ENCODE measurements at regions not wholly inside any gene's neighbourhood (a gene's known extent, or its start where the extent isn't known, plus 50 kb on each side); places are given as distances from the start of the nearest gene placed in this dataset.

- TF ChIP-seq ZNF274 (IDR thresholded peaks at IDR 0.05; ENCODE audit: low read depth, low read length) (no peak), YY1 (IDR thresholded peaks at IDR 0.05; ENCODE audit: insufficient read depth, insufficient read length) (no peak)
These were observed 90.9 kb downstream of the MTERF1 start for GRCh38 chr7:91789558-91789957.
